Mesenchymal stem cell (in vitro differentiated cells and primary cell): ENCODE measurements at regions not wholly inside any gene's neighbourhood (a gene's known extent, or its start where the extent isn't known, plus 50 kb on each side); places are given as distances from the start of the nearest gene placed in this dataset.

Experiments used
- DNase-seq: peaks from one replicate; pipeline ENCODE4 v3.0.0-alpha.2; 2013
- H2AFZ ChIP-seq: one replicate; pipeline ENCODE4 v1.6.1; 2013; ENCODE audit warnings: low read depth, mild to moderate bottlenecking, control low read depth, inconsistent platforms, low read length, moderate library complexity
- H2AK5ac ChIP-seq: 2 replicates; pipeline ENCODE4 v1.6.1; 2013; ENCODE audit warnings: low read length, moderate library complexity, mild to moderate bottlenecking, inconsistent platforms; ENCODE audit not compliant: severe bottlenecking
- H2BK120ac ChIP-seq: one replicate; pipeline ENCODE4 v1.6.1; 2013; ENCODE audit warnings: low read depth, mild to moderate bottlenecking, inconsistent platforms, low read length, moderate library complexity
- H2BK12ac ChIP-seq, 2 experiments: one replicate each; pipeline ENCODE4 v1.6.1; 2013; ENCODE audit warnings: inconsistent platforms in 2 of 2, low read length in 2 of 2, mild to moderate bottlenecking in 2 of 2, moderate library complexity in 2 of 2, control low read depth in 1 of 2
- H2BK15ac ChIP-seq: one replicate; pipeline ENCODE4 v1.6.1; 2013; ENCODE audit warnings: mild to moderate bottlenecking, low read depth, inconsistent platforms; ENCODE audit not compliant: poor library complexity, severe bottlenecking
- H2BK5ac ChIP-seq: 2 replicates; pipeline ENCODE4 v1.6.1; 2013; ENCODE audit warnings: low read depth, mild to moderate bottlenecking, low read length, control low read depth, inconsistent platforms; ENCODE audit not compliant: poor library complexity, severe bottlenecking
- H3K14ac ChIP-seq, 2 experiments: one replicate each; pipeline ENCODE4 v1.6.1; 2013; ENCODE audit warnings: inconsistent platforms in 2 of 2, low read length in 2 of 2, control low read depth in 1 of 2, mild to moderate bottlenecking in 1 of 2, moderate library complexity in 1 of 2
- H3K18ac ChIP-seq, 2 experiments: one replicate each; pipeline ENCODE4 v1.6.1; 2013; ENCODE audit warnings: inconsistent platforms in 2 of 2, low read length in 2 of 2, control low read depth in 1 of 2, low read depth in 1 of 2, mild to moderate bottlenecking in 1 of 2
- H3K23ac ChIP-seq, 2 experiments: one replicate each; pipeline ENCODE4 v1.6.1; 2013; ENCODE audit warnings: inconsistent platforms in 2 of 2, low read length in 2 of 2, mild to moderate bottlenecking in 2 of 2, moderate library complexity in 2 of 2, control low read depth in 1 of 2
- H3K27ac ChIP-seq: 2 replicates; pipeline ENCODE4 v1.5.1; 2013; ENCODE audit warnings: mild to moderate bottlenecking, moderate library complexity, low read length, control low read depth, inconsistent platforms; ENCODE audit not compliant: poor library complexity, severe bottlenecking
- H3K27me3 ChIP-seq, 2 experiments: 2 replicates each; pipeline versions ENCODE4 v1.6.1 to v1.7.0; 2013; ENCODE audit warnings: low read length in 2 of 2, mild to moderate bottlenecking in 2 of 2, moderate library complexity in 2 of 2, control low read depth in 1 of 2, inconsistent platforms in 1 of 2; ENCODE audit not compliant: control insufficient read depth in 1 of 2, insufficient read depth in 1 of 2
- H3K36me3 ChIP-seq, 2 experiments: 2 replicates each; pipeline versions ENCODE4 v1.6.1 to v1.7.0; 2013; ENCODE audit warnings: low read length in 2 of 2, control low read depth in 1 of 2, inconsistent platforms in 1 of 2, low read depth in 1 of 2, mild to moderate bottlenecking in 1 of 2; ENCODE audit not compliant: insufficient read depth in 2 of 2, control insufficient read depth in 1 of 2
- H3K4ac ChIP-seq, 2 experiments: one replicate each; pipeline ENCODE4 v1.6.1; 2013; ENCODE audit warnings: inconsistent platforms in 2 of 2, low read length in 2 of 2, mild to moderate bottlenecking in 2 of 2, moderate library complexity in 2 of 2, control low read depth in 1 of 2, low read depth in 1 of 2
- H3K4me1 ChIP-seq: 2 replicates; pipeline ENCODE4 v1.6.1; 2013; ENCODE audit warnings: low read depth, low read length, control low read depth; ENCODE audit not compliant: control insufficient read depth, insufficient read depth
- H3K4me2 ChIP-seq: 2 replicates; pipeline ENCODE4 v1.6.1; 2013; ENCODE audit warnings: low read length, mild to moderate bottlenecking, inconsistent platforms; ENCODE audit not compliant: poor library complexity, severe bottlenecking
- H3K4me3 ChIP-seq, 2 experiments: 2 replicates each; pipeline versions ENCODE4 v1.5.1 to v1.7.0; 2013; ENCODE audit warnings: low read length in 2 of 2, mild to moderate bottlenecking in 2 of 2, control low read depth in 1 of 2, low read depth in 1 of 2; ENCODE audit not compliant: insufficient read depth in 1 of 2
- H3K79me1 ChIP-seq: replicated peaks from 2 replicates; pipeline ENCODE4 v1.6.1; 2013; ENCODE audit warnings: mild to moderate bottlenecking, control low read depth, low read length, inconsistent platforms; ENCODE audit not compliant: poor library complexity, severe bottlenecking
- H3K9ac ChIP-seq: 2 replicates; pipeline ENCODE4 v1.7.0; 2013; ENCODE audit warnings: mild to moderate bottlenecking, low read length, moderate library complexity
- H3K9me3 ChIP-seq: 2 replicates; pipeline ENCODE4 v1.7.0; 2013; ENCODE audit warnings: mild to moderate bottlenecking, low read length; ENCODE audit not compliant: control insufficient read depth
- H4K8ac ChIP-seq: one replicate; pipeline ENCODE4 v1.6.1; 2013; ENCODE audit warnings: inconsistent platforms, mild to moderate bottlenecking, low read length, moderate library complexity
- H4K91ac ChIP-seq: one replicate; pipeline ENCODE4 v1.6.1; 2013; ENCODE audit warnings: mild to moderate bottlenecking, low read length, inconsistent platforms
- WGBS: methylation state at CpG from one replicate; pipeline ENCODE4 v1.1.7; 2013; ENCODE audit warnings: mixed read lengths; 5-methylcytosine and 5-hydroxymethylcytosine counted together

DNA sequence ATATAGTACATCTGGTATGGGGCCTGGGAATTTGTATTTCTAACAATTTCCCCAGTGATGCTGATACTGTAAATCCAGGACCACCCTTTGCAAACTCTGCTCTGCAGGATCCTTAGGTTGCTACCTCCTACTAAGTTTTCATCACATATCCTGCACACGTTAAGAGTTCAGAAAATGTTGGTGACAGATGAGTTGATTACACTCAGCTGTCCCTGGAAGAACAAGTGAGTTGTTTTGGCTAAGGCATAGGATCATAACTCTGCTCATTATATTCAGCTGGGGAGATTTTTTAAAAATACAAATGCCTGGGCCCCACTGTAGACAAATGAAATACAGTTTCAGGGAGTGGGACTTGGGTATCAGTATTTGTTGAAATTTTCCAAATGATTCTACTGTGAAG lies 274.6 kb upstream of the HABP2 start:
- no peak overlapping the region for H3K18ac ChIP-seq
- no peak for DNase-seq
- H3K9me3 ChIP-seq, result peaks cover 23% of the 10 kb centered on the region
- H4K91ac ChIP-seq, result no peak overlapping the region
- WGBS, result 67% methylated on average over 1 of the region's 1 CpG
- H3K4ac ChIP-seq, result no peak overlapping the region
- no peak overlapping the region for H2BK15ac ChIP-seq
- H3K4me2 ChIP-seq, result no peak overlapping the region
- no peak overlapping the region for H2AK5ac ChIP-seq
- no peak overlapping the region for H2BK12ac ChIP-seq
- H3K14ac ChIP-seq, result no peak overlapping the region
- no peak overlapping the region for H3K9ac ChIP-seq
- no peaks in the 10 kb centered on the region for H3K79me1 ChIP-seq
- no peak overlapping the region for H2BK5ac ChIP-seq
- no peaks in the 10 kb centered on the region for H3K36me3 ChIP-seq
- no peak overlapping the region for H3K4me3 ChIP-seq
- H3K27ac ChIP-seq, result no peak overlapping the region
- H3K4me1 ChIP-seq, result peaks cover 10% of the 10 kb centered on the region
- no peak overlapping the region for H2AFZ ChIP-seq
- H2BK120ac ChIP-seq, result no peak overlapping the region
- H3K23ac ChIP-seq, result no peak overlapping the region
- no peaks in the 10 kb centered on the region for H3K27me3 ChIP-seq
- H4K8ac ChIP-seq, result no peak overlapping the region

DNA sequence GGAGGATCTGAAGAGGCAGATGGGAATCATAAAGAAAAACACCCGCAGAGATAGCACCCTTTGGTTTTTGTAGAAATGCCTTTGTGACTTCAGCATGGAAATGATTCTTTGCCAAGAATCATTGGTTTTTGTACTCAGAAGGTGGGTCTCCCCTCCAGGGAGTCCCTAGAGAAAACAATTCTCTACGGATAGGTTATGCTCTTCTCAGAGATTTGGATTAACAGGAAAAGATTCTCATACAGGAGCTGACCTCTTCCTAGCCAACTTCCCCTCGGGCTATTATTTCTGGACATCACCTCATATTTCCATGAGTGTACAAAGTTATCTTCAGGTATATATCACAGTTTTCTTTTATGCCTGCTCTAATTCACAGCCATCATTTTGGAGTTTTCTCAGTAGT lies 274.2 kb upstream of the HABP2 start:
- peaks cover 6% of the 10 kb centered on the region for H3K4me1 ChIP-seq
- no peak overlapping the region for H4K91ac ChIP-seq
- peaks cover 23% of the 10 kb centered on the region for H3K9me3 ChIP-seq
- H3K27me3 ChIP-seq, result no peaks in the 10 kb centered on the region
- no peak overlapping the region for H3K4me2 ChIP-seq
- no peak overlapping the region for H2AK5ac ChIP-seq
- no peak overlapping the region for H3K18ac ChIP-seq
- H3K14ac ChIP-seq, result no peak overlapping the region
- no peak overlapping the region for H2BK15ac ChIP-seq
- H2AFZ ChIP-seq, result no peak overlapping the region
- no peak overlapping the region for H3K27ac ChIP-seq
- no peak overlapping the region for H3K4me3 ChIP-seq
- DNase-seq, result no peak
- H3K23ac ChIP-seq, result no peak overlapping the region
- no peak overlapping the region for H3K9ac ChIP-seq
- H4K8ac ChIP-seq, result no peak overlapping the region
- no peak overlapping the region for H2BK120ac ChIP-seq
- no peaks in the 10 kb centered on the region for H3K79me1 ChIP-seq
- H3K36me3 ChIP-seq, result no peaks in the 10 kb centered on the region
- 76% methylated on average over 2 of the region's 3 CpGs for WGBS
- no peak overlapping the region for H3K4ac ChIP-seq
- H2BK5ac ChIP-seq, result no peak overlapping the region
- no peak overlapping the region for H2BK12ac ChIP-seq

DNA sequence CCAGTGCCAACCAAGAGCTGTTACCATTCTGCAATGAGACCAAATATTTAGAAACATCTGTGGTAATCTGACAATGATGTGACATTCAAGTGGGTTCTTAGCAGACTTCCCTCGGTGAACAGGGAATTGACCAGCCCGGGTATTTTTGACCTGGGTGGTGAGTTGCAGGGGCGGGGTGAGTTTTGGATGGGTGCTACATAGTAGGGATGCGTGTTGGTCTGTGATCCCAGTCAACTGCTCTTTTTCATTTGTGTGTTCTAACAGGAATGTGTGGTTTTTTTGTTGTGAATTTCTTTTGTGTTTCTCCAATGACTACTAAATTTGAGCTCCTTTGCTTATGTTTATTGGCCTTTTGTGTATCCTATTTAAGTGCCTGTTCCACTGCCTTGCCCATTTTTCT lies 273.6 kb upstream of the HABP2 start:
- no peak overlapping the region for H3K9ac ChIP-seq
- 93% methylated on average over 4 of the region's 4 CpGs for WGBS
- H2BK5ac ChIP-seq, result no peak overlapping the region
- H3K36me3 ChIP-seq, result no peaks in the 10 kb centered on the region
- H3K4me3 ChIP-seq, result no peak overlapping the region
- H2BK12ac ChIP-seq, result no peak overlapping the region
- no peak overlapping the region for H3K27ac ChIP-seq
- H3K18ac ChIP-seq, result no peak overlapping the region
- no peak overlapping the region for H3K23ac ChIP-seq
- H4K91ac ChIP-seq, result no peak overlapping the region
- peaks cover 23% of the 10 kb centered on the region for H3K9me3 ChIP-seq
- no peak overlapping the region for H2AK5ac ChIP-seq
- no peak for DNase-seq
- no peak overlapping the region for H2AFZ ChIP-seq
- no peak overlapping the region for H3K4me2 ChIP-seq
- H4K8ac ChIP-seq, result no peak overlapping the region
- H2BK120ac ChIP-seq, result no peak overlapping the region
- H3K79me1 ChIP-seq, result no peaks in the 10 kb centered on the region
- H3K4me1 ChIP-seq, result peaks cover 1% of the 10 kb centered on the region
- H3K4ac ChIP-seq, result no peak overlapping the region
- H3K27me3 ChIP-seq, result no peaks in the 10 kb centered on the region
- H2BK15ac ChIP-seq, result no peak overlapping the region
- H3K14ac ChIP-seq, result no peak overlapping the region

DNA sequence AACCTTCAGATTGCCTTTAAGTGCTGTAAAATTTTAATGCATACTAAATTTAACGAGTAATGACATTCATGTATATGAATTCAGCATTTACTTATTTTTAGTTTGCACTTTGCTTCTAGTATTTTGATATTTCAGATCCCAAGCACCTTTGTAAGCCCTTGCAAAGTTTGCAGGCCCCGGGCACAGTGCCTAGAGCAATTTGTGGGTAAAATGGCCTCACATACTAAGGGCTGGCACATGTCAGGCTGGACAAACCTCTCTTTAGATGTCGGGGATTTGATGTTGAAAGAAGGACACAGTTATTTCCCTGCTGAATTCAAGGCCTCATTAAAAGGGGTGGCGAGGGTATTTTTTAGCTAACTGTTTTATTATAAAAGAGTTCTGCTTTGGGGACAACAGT lies 270.3 kb upstream of the HABP2 start:
- Histone ChIP-seq H4K91ac (no peak overlapping the region), H3K79me1 (no peaks in the 10 kb centered on the region), H3K9ac (no peak overlapping the region), H2AFZ (no peak overlapping the region), H2BK5ac (no peak overlapping the region), H3K36me3 (no peaks in the 10 kb centered on the region), H3K9me3 (no peaks in the 10 kb centered on the region), H2BK12ac (no peak overlapping the region), H3K14ac (no peak overlapping the region), H3K18ac (no peak overlapping the region), H3K4me3 (no peak overlapping the region), H3K4ac (no peak overlapping the region), H2BK15ac (no peak overlapping the region), H2AK5ac (no peak overlapping the region), H3K27me3 (no peaks in the 10 kb centered on the region), H3K4me2 (no peak overlapping the region), H3K4me1 (no peaks in the 10 kb centered on the region), H3K27ac (no peak overlapping the region), H4K8ac (no peak overlapping the region), H2BK120ac (no peak overlapping the region), H3K23ac (no peak overlapping the region)
- 93% methylated on average over 3 of the region's 4 CpGs for WGBS
- DNase-seq, result no peak
